ENCODE measurements at regions not wholly inside any gene's neighbourhood (a gene's known extent, or its start where the extent isn't known, plus 50 kb on each side); places are given as distances from the start of the nearest gene placed in this dataset.
A peak's percentile ranks its signal among the peaks of the same experiment; 100 is the strongest.

- no peaks in the 10 kb centered on the region for H3F3A ChIP-seq (ENCODE audit: insufficient read depth)
- H3K4me3 ChIP-seq, result no peak overlapping the region
- peak; percentile 41 for DNase-seq
- no peaks in the 10 kb centered on the region for H3K4me1 ChIP-seq (ENCODE audit: insufficient read depth)
- no peak overlapping the region for H3K27ac ChIP-seq
- no peak overlapping the region for H3K4me2 ChIP-seq (ENCODE audit: unreplicated experiment)
- WGBS, 2 experiments (ENCODE audit: low coverage in 1 of 2, low lambda C conversion rate in 2 of 2, missing lambda C conversion rate in 2 of 2), result 43 to 46% methylated on average over 4 of the region's 4 CpGs
- TF ChIP-seq EZH2 (IDR thresholded peaks at IDR 0.05; ENCODE audit: insufficient read depth, poor library complexity, severe bottlenecking), result no peak
- no peak for TF ChIP-seq EZH2phosphoT487 (IDR thresholded peaks at IDR 0.05; ENCODE audit: insufficient read depth, low read depth)
- no peaks in the 10 kb centered on the region for H3K9me3 ChIP-seq (ENCODE audit: low read depth)
- no peaks in the 10 kb centered on the region for H4K20me1 ChIP-seq (ENCODE audit: insufficient read depth)
- no peak overlapping the region for H3K9ac ChIP-seq
- no peaks in the 10 kb centered on the region for H3K27me3 ChIP-seq (replicated peaks; ENCODE audit: insufficient read depth)
- in situ Hi-C loops (cut with MboI), result no loop called here
- no peaks in the 10 kb centered on the region for H3K36me3 ChIP-seq (ENCODE audit: low read depth)
- H2AFZ ChIP-seq, result no peak overlapping the region
- no peaks in the 10 kb centered on the region for H3K9me2 ChIP-seq (ENCODE audit: insufficient read depth)
- H3K79me2 ChIP-seq (ENCODE audit: insufficient read depth), result no peaks in the 10 kb centered on the region
These were observed 107.3 kb upstream of the ST6GALNAC5 start for GRCh38 chr1:76759950-76760349.

GRCh38 chr1:76763738-76764137 is 103.5 kb upstream of the ST6GALNAC5 start:
- no peak overlapping the region for H2AFZ ChIP-seq

GRCh38 chr1:76764638-76765454 is 102.4 kb upstream of the ST6GALNAC5 start:
- H3K9me2 ChIP-seq (ENCODE audit: insufficient read depth), result no peaks in the 10 kb centered on the region
- peak overlapping the region; percentile 66 for H2AFZ ChIP-seq
- H3K79me2 ChIP-seq (ENCODE audit: insufficient read depth), result no peaks in the 10 kb centered on the region
- H3K36me3 ChIP-seq (ENCODE audit: low read depth), result no peaks in the 10 kb centered on the region
- H3K4me1 ChIP-seq (ENCODE audit: insufficient read depth), result no peaks in the 10 kb centered on the region
- H3F3A ChIP-seq (ENCODE audit: insufficient read depth), result no peaks in the 10 kb centered on the region
- H3K27me3 ChIP-seq (replicated peaks; ENCODE audit: insufficient read depth), result peaks cover 8% of the 10 kb centered on the region; the same call in 1 of the 2 replicates
- H3K9ac ChIP-seq, result 0 out of 2 replicates have a peak overlapping the region, but pooled peaks have one; percentile 20
- peak overlapping the region; percentile 39 for H3K4me2 ChIP-seq (ENCODE audit: unreplicated experiment)
- peak overlapping the region; percentile 57 for H3K4me3 ChIP-seq
- peak; percentile 32 for DNase-seq
- no peaks in the 10 kb centered on the region for H3K9me3 ChIP-seq (ENCODE audit: low read depth)
- TF ChIP-seq EZH2phosphoT487 (IDR thresholded peaks at IDR 0.05; ENCODE audit: insufficient read depth, low read depth), result no peak
- TF ChIP-seq EZH2 (IDR thresholded peaks at IDR 0.05; ENCODE audit: insufficient read depth, poor library complexity, severe bottlenecking), result no peak
- no peaks in the 10 kb centered on the region for H4K20me1 ChIP-seq (ENCODE audit: insufficient read depth)
- in situ Hi-C loops (cut with MboI), result no loop called here
- H3K27ac ChIP-seq, result no peak overlapping the region
- 32 to 34% methylated on average over 26 of the region's 26 CpGs for WGBS, 2 experiments (ENCODE audit: low coverage in 1 of 2, low lambda C conversion rate in 2 of 2, missing lambda C conversion rate in 2 of 2)

More at GRCh38 chr1:76763738-76764137, 103.5 kb upstream of the ST6GALNAC5 start:
- Histone ChIP-seq H3K27ac (no peak overlapping the region), H4K20me1 (ENCODE audit: insufficient read depth) (no peaks in the 10 kb centered on the region), H3K9ac (no peak overlapping the region), H3F3A (ENCODE audit: insufficient read depth) (no peaks in the 10 kb centered on the region), H3K4me3 (no peak overlapping the region), H3K36me3 (ENCODE audit: low read depth) (no peaks in the 10 kb centered on the region), H3K9me2 (ENCODE audit: insufficient read depth) (no peaks in the 10 kb centered on the region), H3K4me2 (ENCODE audit: unreplicated experiment) (no peak overlapping the region), H3K9me3 (ENCODE audit: low read depth) (no peaks in the 10 kb centered on the region), H3K79me2 (ENCODE audit: insufficient read depth) (no peaks in the 10 kb centered on the region), H3K4me1 (ENCODE audit: insufficient read depth) (no peaks in the 10 kb centered on the region), H3K27me3 (replicated peaks; ENCODE audit: insufficient read depth) (peaks cover 8% of the 10 kb centered on the region; the same call in 1 of the 2 replicates)
- no peak for DNase-seq
- in situ Hi-C loops (cut with MboI), result no loop called here
- WGBS, 2 experiments (ENCODE audit: low coverage in 1 of 2, low lambda C conversion rate in 2 of 2, missing lambda C conversion rate in 2 of 2), result 59 to 66% methylated on average over 3 of the region's 3 CpGs
- TF ChIP-seq EZH2 (IDR thresholded peaks at IDR 0.05; ENCODE audit: insufficient read depth, poor library complexity, severe bottlenecking) (no peak), EZH2phosphoT487 (IDR thresholded peaks at IDR 0.05; ENCODE audit: insufficient read depth, low read depth) (no peak)

GRCh38 chr1:76766381-76766780 is 100.9 kb upstream of the ST6GALNAC5 start:
- TF ChIP-seq EZH2phosphoT487 (IDR thresholded peaks at IDR 0.05; ENCODE audit: insufficient read depth, low read depth) (no peak), EZH2 (IDR thresholded peaks at IDR 0.05; ENCODE audit: insufficient read depth, poor library complexity, severe bottlenecking) (no peak)
- H3F3A ChIP-seq (ENCODE audit: insufficient read depth), result no peaks in the 10 kb centered on the region
- H3K9ac ChIP-seq, result no peak overlapping the region
- 53 to 67% methylated on average over 1 of the region's 1 CpG for WGBS, 2 experiments (ENCODE audit: low coverage in 1 of 2, low lambda C conversion rate in 2 of 2, missing lambda C conversion rate in 2 of 2)
- DNase-seq, result no peak
- H4K20me1 ChIP-seq (ENCODE audit: insufficient read depth), result no peaks in the 10 kb centered on the region
- H3K4me1 ChIP-seq (ENCODE audit: insufficient read depth), result no peaks in the 10 kb centered on the region
- in situ Hi-C loops (cut with MboI), result no loop called here
- H3K4me2 ChIP-seq (ENCODE audit: unreplicated experiment), result no peak overlapping the region
- no peak overlapping the region for H3K4me3 ChIP-seq
- H3K79me2 ChIP-seq (ENCODE audit: insufficient read depth), result no peaks in the 10 kb centered on the region
- H3K9me2 ChIP-seq (ENCODE audit: insufficient read depth), result no peaks in the 10 kb centered on the region
- H3K27ac ChIP-seq, result no peak overlapping the region
- H3K36me3 ChIP-seq (ENCODE audit: low read depth), result no peaks in the 10 kb centered on the region
- H3K27me3 ChIP-seq (replicated peaks; ENCODE audit: insufficient read depth), result peaks cover 8% of the 10 kb centered on the region; the same call in 1 of the 2 replicates
- no peaks in the 10 kb centered on the region for H3K9me3 ChIP-seq (ENCODE audit: low read depth)
- no peak overlapping the region for H2AFZ ChIP-seq
